ENCODE measurements at regions not wholly inside any gene's neighbourhood (a gene's known extent, or its start where the extent isn't known, plus 50 kb on each side); places are given as distances from the start of the nearest gene placed in this dataset.

GRCh38 chr3:13264468-13264795 lies 155.7 kb downstream of the NUP210 start:
- H3K27ac ChIP-seq (ENCODE audit: low read length), result no peak overlapping the region

GRCh38 chr3:13263770-13264467 lies 156.2 kb downstream of the NUP210 start:
- Histone ChIP-seq H4K20me1 (ENCODE audit: insufficient read depth, low read length) (no peaks in the 10 kb centered on the region), H3K27me3 (replicated peaks; ENCODE audit: insufficient read depth, low read length) (no peaks in the 10 kb centered on the region), H3F3A (ENCODE audit: insufficient read depth, low read length) (no peaks in the 10 kb centered on the region), H3K4me2 (ENCODE audit: low read depth, low read length) (no peak overlapping the region), H3K27ac (ENCODE audit: low read length) (no peak overlapping the region), H2AFZ (ENCODE audit: low read length) (no peak overlapping the region), H3K36me3 (replicated peaks; ENCODE audit: insufficient read depth, low read length) (no peaks in the 10 kb centered on the region), H3K9me3 (replicated peaks; ENCODE audit: insufficient read depth, low read length) (no peaks in the 10 kb centered on the region), H3K79me2 (ENCODE audit: low read length) (no peaks in the 10 kb centered on the region), H3K9me2 (replicated peaks; ENCODE audit: insufficient read depth, low read length) (no peaks in the 10 kb centered on the region), H3K9ac (ENCODE audit: low read length) (no peak overlapping the region), H3K4me3 (ENCODE audit: low read length) (no peak overlapping the region), H3K4me1 (ENCODE audit: low read length) (no peaks in the 10 kb centered on the region)
- TF ChIP-seq, protein P1, sequence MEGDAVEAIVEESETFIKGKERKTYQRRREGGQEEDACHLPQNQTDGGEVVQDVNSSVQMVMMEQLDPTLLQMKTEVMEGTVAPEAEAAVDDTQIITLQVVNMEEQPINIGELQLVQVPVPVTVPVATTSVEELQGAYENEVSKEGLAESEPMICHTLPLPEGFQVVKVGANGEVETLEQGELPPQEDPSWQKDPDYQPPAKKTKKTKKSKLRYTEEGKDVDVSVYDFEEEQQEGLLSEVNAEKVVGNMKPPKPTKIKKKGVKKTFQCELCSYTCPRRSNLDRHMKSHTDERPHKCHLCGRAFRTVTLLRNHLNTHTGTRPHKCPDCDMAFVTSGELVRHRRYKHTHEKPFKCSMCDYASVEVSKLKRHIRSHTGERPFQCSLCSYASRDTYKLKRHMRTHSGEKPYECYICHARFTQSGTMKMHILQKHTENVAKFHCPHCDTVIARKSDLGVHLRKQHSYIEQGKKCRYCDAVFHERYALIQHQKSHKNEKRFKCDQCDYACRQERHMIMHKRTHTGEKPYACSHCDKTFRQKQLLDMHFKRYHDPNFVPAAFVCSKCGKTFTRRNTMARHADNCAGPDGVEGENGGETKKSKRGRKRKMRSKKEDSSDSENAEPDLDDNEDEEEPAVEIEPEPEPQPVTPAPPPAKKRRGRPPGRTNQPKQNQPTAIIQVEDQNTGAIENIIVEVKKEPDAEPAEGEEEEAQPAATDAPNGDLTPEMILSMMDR (IDR thresholded peaks at IDR 0.05; ENCODE audit: low read length), result no peak
- no peak for TF ChIP-seq EZH2 (optimal IDR thresholded peaks at IDR 0.05; ENCODE audit: low read depth, low read length)
- no peak for TF ChIP-seq EZH2phosphoT487 (IDR thresholded peaks at IDR 0.05; ENCODE audit: low read length)
- no peak for DNase-seq

More at GRCh38 chr3:13264468-13264795, 155.7 kb downstream of the NUP210 start:
- Histone ChIP-seq H3K9ac (ENCODE audit: low read length) (no peak overlapping the region), H3K4me1 (ENCODE audit: low read length) (no peaks in the 10 kb centered on the region), H3K4me3 (ENCODE audit: low read length) (no peak overlapping the region), H3K27me3 (replicated peaks; ENCODE audit: insufficient read depth, low read length) (no peaks in the 10 kb centered on the region), H3K4me2 (ENCODE audit: low read depth, low read length) (no peak overlapping the region), H3K79me2 (ENCODE audit: low read length) (no peaks in the 10 kb centered on the region), H2AFZ (ENCODE audit: low read length) (no peak overlapping the region), H3K9me2 (replicated peaks; ENCODE audit: insufficient read depth, low read length) (no peaks in the 10 kb centered on the region), H4K20me1 (ENCODE audit: insufficient read depth, low read length) (no peaks in the 10 kb centered on the region), H3K9me3 (replicated peaks; ENCODE audit: insufficient read depth, low read length) (no peaks in the 10 kb centered on the region), H3F3A (ENCODE audit: insufficient read depth, low read length) (no peaks in the 10 kb centered on the region), H3K36me3 (replicated peaks; ENCODE audit: insufficient read depth, low read length) (no peaks in the 10 kb centered on the region)
- TF ChIP-seq EZH2 (optimal IDR thresholded peaks at IDR 0.05; ENCODE audit: low read depth, low read length) (no peak), EZH2phosphoT487 (IDR thresholded peaks at IDR 0.05; ENCODE audit: low read length) (no peak)
- TF ChIP-seq, protein P1 (IDR thresholded peaks at IDR 0.05; ENCODE audit: low read length), result no peak
- DNase-seq, result no peak

- DNase-seq, result no peak
- no peak overlapping the region for H3K9ac ChIP-seq (ENCODE audit: low read length)
- H3F3A ChIP-seq (ENCODE audit: insufficient read depth, low read length), result no peaks in the 10 kb centered on the region
- H3K27ac ChIP-seq (ENCODE audit: low read length), result no peak overlapping the region
- H3K4me2 ChIP-seq (ENCODE audit: low read depth, low read length), result no peak overlapping the region
- no peaks in the 10 kb centered on the region for H3K9me3 ChIP-seq (replicated peaks; ENCODE audit: insufficient read depth, low read length)
- TF ChIP-seq, protein P1 (IDR thresholded peaks at IDR 0.05; ENCODE audit: low read length), result no peak
- no peak for TF ChIP-seq EZH2 (optimal IDR thresholded peaks at IDR 0.05; ENCODE audit: low read depth, low read length)
- TF ChIP-seq EZH2phosphoT487 (IDR thresholded peaks at IDR 0.05; ENCODE audit: low read length), result no peak
- H4K20me1 ChIP-seq (ENCODE audit: insufficient read depth, low read length), result no peaks in the 10 kb centered on the region
- no peaks in the 10 kb centered on the region for H3K27me3 ChIP-seq (replicated peaks; ENCODE audit: insufficient read depth, low read length)
- no peaks in the 10 kb centered on the region for H3K9me2 ChIP-seq (replicated peaks; ENCODE audit: insufficient read depth, low read length)
- H3K79me2 ChIP-seq (ENCODE audit: low read length), result no peaks in the 10 kb centered on the region
- no peak overlapping the region for H3K4me3 ChIP-seq (ENCODE audit: low read length)
- no peaks in the 10 kb centered on the region for H3K36me3 ChIP-seq (replicated peaks; ENCODE audit: insufficient read depth, low read length)
- no peak overlapping the region for H2AFZ ChIP-seq (ENCODE audit: low read length)
- H3K4me1 ChIP-seq (ENCODE audit: low read length), result no peaks in the 10 kb centered on the region
Measured at GRCh38 chr3:13262493-13263211, 157.5 kb downstream of the NUP210 start.
